ENCODE measurements at regions not wholly inside any gene's neighbourhood (a gene's known extent, or its start where the extent isn't known, plus 50 kb on each side); places are given as distances from the start of the nearest gene placed in this dataset.

GRCh38 chr12:92418381-92418780 lies 272.7 kb upstream of the BTG1 start:
- Histone ChIP-seq H3K4me3 (ENCODE audit: low read length in 2 of 2) (no peak overlapping the region), H3K4me1 (ENCODE audit: insufficient read depth, low read length) (peaks cover 2% of the 10 kb centered on the region), H3K27ac (ENCODE audit: low read depth, low read length) (no peak overlapping the region), H3K27me3 (ENCODE audit: insufficient read depth, low read length) (no peaks in the 10 kb centered on the region), H3K9me3 (ENCODE audit: control insufficient read depth in 1 of 2, low read length in 2 of 2) (no peaks in the 10 kb centered on the region), H3K36me3 (ENCODE audit: insufficient read depth, low read length) (no peaks in the 10 kb centered on the region)
- Mint-ChIP-seq H3K27ac (no peak overlapping the region), H3K36me3 (no peaks in the 10 kb centered on the region), H3K27me3 (no peaks in the 10 kb centered on the region), H3K4me3 (no peak overlapping the region), H3K9me3 (peaks cover 0 to 6% (median 0%) of the 10 kb centered on the region in 8 donors), H3K4me1 (peaks cover 0 to 7% (median 4%) of the 10 kb centered on the region in 4 donors)
- DNase-seq = no peak
- intact Hi-C loops (cut with micrococcal nuclease) = no loop called here
- ChIA-PET CTCF (ENCODE audit: partially characterized antibody) (interaction anchor here (3.5 kb wide), 1 partner anchor 10 kb away, joined by 13 read pairs; no protein-coding TSS in a partner anchor), POLR2A (ENCODE audit: partially characterized antibody) (interaction anchor here (1.7 kb wide), 1 partner anchor 10 kb away, joined by 4 read pairs; no protein-coding TSS in a partner anchor)

- H3K9me3 Mint-ChIP-seq = peaks cover 0 to 6% (median 0%) of the 10 kb centered on the region in 8 donors
- no peak overlapping the region for H3K4me3 Mint-ChIP-seq
- no peaks in the 10 kb centered on the region for H3K27me3 ChIP-seq (ENCODE audit: insufficient read depth, low read length)
- no peak overlapping the region for H3K4me3 ChIP-seq (ENCODE audit: low read length in 2 of 2)
- H3K27me3 Mint-ChIP-seq = no peaks in the 10 kb centered on the region
- ChIA-PET POLR2A (ENCODE audit: partially characterized antibody) (interaction anchor here (0.7 to 1.7 kb wide), 3 partner anchors 9 to 271 kb away, joined by 3 to 7 read pairs (median 4); partner anchors contain the start of gene BTG1), CTCF (ENCODE audit: partially characterized antibody) (interaction anchor here (1.4 to 3.5 kb wide), 2 partner anchors 9 to 149 kb away, joined by 3 to 13 read pairs; no protein-coding TSS in a partner anchor)
- H3K9me3 ChIP-seq (ENCODE audit: control insufficient read depth in 1 of 2, low read length in 2 of 2) = no peaks in the 10 kb centered on the region
- no peak overlapping the region for H3K27ac ChIP-seq (ENCODE audit: low read depth, low read length)
- no peak for DNase-seq
- H3K27ac Mint-ChIP-seq = no peak overlapping the region
- H3K4me1 Mint-ChIP-seq = peaks cover 0 to 7% (median 4%) of the 10 kb centered on the region in 4 donors
- H3K36me3 ChIP-seq (ENCODE audit: insufficient read depth, low read length) = no peaks in the 10 kb centered on the region
- H3K4me1 ChIP-seq (ENCODE audit: insufficient read depth, low read length) = no peaks in the 10 kb centered on the region
- H3K36me3 Mint-ChIP-seq = no peaks in the 10 kb centered on the region
- intact Hi-C loops (cut with micrococcal nuclease) = no loop called here
Measured at GRCh38 chr12:92417373-92417772, 271.7 kb upstream of the BTG1 start.

GRCh38 chr12:92416385-92416812 lies 270.8 kb upstream of the BTG1 start:
- Histone ChIP-seq H3K36me3 (ENCODE audit: insufficient read depth, low read length) (no peaks in the 10 kb centered on the region), H3K27ac (ENCODE audit: low read depth, low read length) (no peak overlapping the region), H3K27me3 (ENCODE audit: insufficient read depth, low read length) (no peaks in the 10 kb centered on the region), H3K4me3 (ENCODE audit: low read length in 2 of 2) (no peak overlapping the region), H3K4me1 (ENCODE audit: insufficient read depth, low read length) (no peaks in the 10 kb centered on the region), H3K9me3 (ENCODE audit: control insufficient read depth in 1 of 2, low read length in 2 of 2) (no peaks in the 10 kb centered on the region)
- Mint-ChIP-seq H3K9me3 (peaks cover 0 to 3% (median 0%) of the 10 kb centered on the region in 8 donors), H3K27me3 (no peaks in the 10 kb centered on the region), H3K4me1 (peaks cover 3 to 12% (median 4%) of the 10 kb centered on the region in 4 donors), H3K36me3 (no peaks in the 10 kb centered on the region), H3K4me3 (no peak overlapping the region), H3K27ac (no peak overlapping the region)
- ChIA-PET CTCF (ENCODE audit: partially characterized antibody) (interaction anchor here (1.4 to 3.5 kb wide), 2 partner anchors 8 to 150 kb away, joined by 3 to 13 read pairs; no protein-coding TSS in a partner anchor), POLR2A (ENCODE audit: partially characterized antibody) (interaction anchor here (1.1 to 1.7 kb wide), 2 partner anchors 8 to 270 kb away, joined by 4 to 7 read pairs; partner anchors contain the start of gene BTG1)
- intact Hi-C loops (cut with micrococcal nuclease) = no loop called here
- DNase-seq = no peak

GRCh38 chr12:92414170-92415070 lies 268.8 kb upstream of the BTG1 start:
- no peaks in the 10 kb centered on the region for H3K36me3 ChIP-seq (ENCODE audit: insufficient read depth, low read length)
- no peaks in the 10 kb centered on the region for H3K27me3 Mint-ChIP-seq
- H3K4me3 Mint-ChIP-seq = no peak overlapping the region
- no peak for DNase-seq
- ChIA-PET POLR2A (ENCODE audit: partially characterized antibody) (interaction anchor here (0.8 to 1.8 kb wide), 4 partner anchors 9 to 270 kb away, joined by 3 to 4 read pairs (median 4); no protein-coding TSS in a partner anchor), CTCF (ENCODE audit: partially characterized antibody) (interaction anchor here (0.9 to 1.1 kb wide), 2 partner anchors 603 to 1032 kb away, joined by 3 to 7 read pairs; no protein-coding TSS in a partner anchor)
- H3K36me3 Mint-ChIP-seq = no peaks in the 10 kb centered on the region
- H3K4me1 ChIP-seq (ENCODE audit: insufficient read depth, low read length) = no peaks in the 10 kb centered on the region
- H3K4me3 ChIP-seq (ENCODE audit: low read length in 2 of 2) = no peak overlapping the region
- intact Hi-C loops (cut with micrococcal nuclease) = no loop called here
- H3K9me3 ChIP-seq (ENCODE audit: control insufficient read depth in 1 of 2, low read length in 2 of 2) = no peaks in the 10 kb centered on the region
- H3K4me1 Mint-ChIP-seq = peaks cover 3 to 26% (median 7%) of the 10 kb centered on the region in 4 donors
- H3K27ac ChIP-seq (ENCODE audit: low read depth, low read length) = no peak overlapping the region
- peak overlapping the region in 2 of 7 donors; percentile 22 to 24 for H3K27ac Mint-ChIP-seq
- H3K9me3 Mint-ChIP-seq = peaks cover 0 to 4% (median 0%) of the 10 kb centered on the region in 8 donors
- no peaks in the 10 kb centered on the region for H3K27me3 ChIP-seq (ENCODE audit: insufficient read depth, low read length)

GRCh38 chr12:92413286-92413685 lies 267.6 kb upstream of the BTG1 start:
- H3K27me3 Mint-ChIP-seq = no peaks in the 10 kb centered on the region
- no peaks in the 10 kb centered on the region for H3K36me3 Mint-ChIP-seq
- H3K4me1 Mint-ChIP-seq = peaks cover 4 to 31% (median 14%) of the 10 kb centered on the region in 4 donors
- ChIA-PET CTCF (ENCODE audit: partially characterized antibody) (interaction anchor here (0.9 kb wide), 1 partner anchor 1031 kb away, joined by 3 read pairs; no protein-coding TSS in a partner anchor), POLR2A (ENCODE audit: partially characterized antibody) (interaction anchor here (1.8 kb wide), 1 partner anchor 10 kb away, joined by 3 read pairs; no protein-coding TSS in a partner anchor)
- DNase-seq = no peak
- H3K4me3 ChIP-seq (ENCODE audit: low read length in 2 of 2) = no peak overlapping the region
- H3K27ac Mint-ChIP-seq = no peak overlapping the region
- intact Hi-C loops (cut with micrococcal nuclease) = no loop called here
- no peak overlapping the region for H3K4me3 Mint-ChIP-seq
- H3K36me3 ChIP-seq (ENCODE audit: insufficient read depth, low read length) = no peaks in the 10 kb centered on the region
- no peaks in the 10 kb centered on the region for H3K27me3 ChIP-seq (ENCODE audit: insufficient read depth, low read length)
- H3K4me1 ChIP-seq (ENCODE audit: insufficient read depth, low read length) = peaks cover 6% of the 10 kb centered on the region
- H3K9me3 ChIP-seq (ENCODE audit: control insufficient read depth in 1 of 2, low read length in 2 of 2) = no peaks in the 10 kb centered on the region
- H3K27ac ChIP-seq (ENCODE audit: low read depth, low read length) = no peak overlapping the region
- H3K9me3 Mint-ChIP-seq = peaks cover 0 to 9% (median 0%) of the 10 kb centered on the region in 8 donors

GRCh38 chr12:92412856-92413255 lies 267.2 kb upstream of the BTG1 start:
- peaks cover 10% of the 10 kb centered on the region for H3K4me1 ChIP-seq (ENCODE audit: insufficient read depth, low read length)
- peaks cover 0 to 13% (median 0%) of the 10 kb centered on the region in 8 donors for H3K9me3 Mint-ChIP-seq
- peaks cover 0 to 2% of the 10 kb centered on the region in 2 donors for H3K36me3 Mint-ChIP-seq
- H3K36me3 ChIP-seq (ENCODE audit: insufficient read depth, low read length) = no peaks in the 10 kb centered on the region
- H3K27me3 Mint-ChIP-seq = no peaks in the 10 kb centered on the region
- POLR2A ChIA-PET (ENCODE audit: partially characterized antibody) = interaction anchor here (1.8 kb wide), 1 partner anchor 9 kb away, joined by 3 read pairs; no protein-coding TSS in a partner anchor
- CTCF ChIA-PET (ENCODE audit: partially characterized antibody) = no interaction called here
- H3K4me3 ChIP-seq (ENCODE audit: low read length in 2 of 2) = no peak overlapping the region
- no peak overlapping the region for H3K27ac Mint-ChIP-seq
- H3K27ac ChIP-seq (ENCODE audit: low read depth, low read length) = no peak overlapping the region
- H3K4me1 Mint-ChIP-seq = peaks cover 9 to 36% (median 18%) of the 10 kb centered on the region in 4 donors
- H3K9me3 ChIP-seq (ENCODE audit: control insufficient read depth in 1 of 2, low read length in 2 of 2) = no peaks in the 10 kb centered on the region
- no peak for DNase-seq
- no peak overlapping the region for H3K4me3 Mint-ChIP-seq
- intact Hi-C loops (cut with micrococcal nuclease) = no loop called here
- no peaks in the 10 kb centered on the region for H3K27me3 ChIP-seq (ENCODE audit: insufficient read depth, low read length)

- DNase-seq = no peak
- intact Hi-C loops (cut with micrococcal nuclease) = no loop called here
- H3K36me3 ChIP-seq (ENCODE audit: insufficient read depth, low read length) = no peaks in the 10 kb centered on the region
- ChIA-PET CTCF (ENCODE audit: partially characterized antibody) (no interaction called here), POLR2A (ENCODE audit: partially characterized antibody) (no interaction called here)
- Mint-ChIP-seq H3K27ac (no peak overlapping the region), H3K9me3 (peaks cover 0 to 15% (median 0%) of the 10 kb centered on the region in 8 donors), H3K4me3 (no peak overlapping the region), H3K27me3 (no peaks in the 10 kb centered on the region), H3K36me3 (peaks cover 0 to 2% of the 10 kb centered on the region in 2 donors), H3K4me1 (peaks cover 16 to 46% (median 24%) of the 10 kb centered on the region in 4 donors)
- peaks cover 17% of the 10 kb centered on the region for H3K4me1 ChIP-seq (ENCODE audit: insufficient read depth, low read length)
- no peak overlapping the region for H3K27ac ChIP-seq (ENCODE audit: low read depth, low read length)
- H3K9me3 ChIP-seq (ENCODE audit: control insufficient read depth in 1 of 2, low read length in 2 of 2) = no peaks in the 10 kb centered on the region
- H3K27me3 ChIP-seq (ENCODE audit: insufficient read depth, low read length) = no peaks in the 10 kb centered on the region
- no peak overlapping the region for H3K4me3 ChIP-seq (ENCODE audit: low read length in 2 of 2)
Measured at GRCh38 chr12:92411687-92412086, 266.0 kb upstream of the BTG1 start.
